ENCODE measurements at regions not wholly inside any gene's neighbourhood (a gene's known extent, or its start where the extent isn't known, plus 50 kb on each side); places are given as distances from the start of the nearest gene placed in this dataset.

DNA sequence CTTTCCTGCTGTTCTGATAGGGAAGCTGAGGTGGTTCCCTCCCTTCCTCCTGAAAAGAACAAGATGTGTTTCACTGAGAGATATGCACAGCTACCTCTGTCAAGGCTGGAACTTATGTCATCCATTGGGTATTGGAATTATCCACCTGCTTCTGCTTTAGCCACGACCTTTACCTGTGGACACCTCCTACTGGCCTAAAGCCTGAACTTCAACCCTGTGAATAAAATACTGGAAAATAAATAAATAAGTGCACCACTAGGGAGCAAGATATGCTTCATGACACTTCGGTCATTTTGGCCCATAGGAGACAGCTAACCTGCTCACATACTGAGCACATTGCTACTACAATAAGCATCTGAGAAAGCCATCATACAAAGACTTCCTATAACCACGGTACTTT, 419.9 kb upstream of the NWD2 start:
- Histone ChIP-seq H3K9me3 (replicated peaks; ENCODE audit: control insufficient read depth, insufficient read depth, low read length) (no peaks in the 10 kb centered on the region), H3K27ac (ENCODE audit: insufficient read depth, low read depth, low read length) (no peak overlapping the region), H3K9me1 (replicated peaks; ENCODE audit: control insufficient read depth, extremely low read depth, insufficient read depth, low read length) (no peaks in the 10 kb centered on the region), H3K4me2 (ENCODE audit: insufficient read depth, low read length) (no peak overlapping the region), H3K4me3 (replicated peaks in 1 of 3; ENCODE audit: insufficient read depth in 1 of 3, low read depth in 1 of 3, low read length in 3 of 3) (no peak overlapping the region), H3K27me3 (ENCODE audit: control insufficient read depth in 2 of 2, insufficient read depth in 2 of 2, low read length in 2 of 2) (no peaks in the 10 kb centered on the region), H4K20me1 (replicated peaks; ENCODE audit: control insufficient read depth, extremely low read depth, insufficient read depth, low read length) (no peaks in the 10 kb centered on the region), H3K9ac (replicated peaks; ENCODE audit: extremely low read depth, insufficient read depth, low read length) (no peak overlapping the region), H3K79me2 (ENCODE audit: control insufficient read depth, insufficient read depth, low read length) (no peaks in the 10 kb centered on the region), H2AFZ (ENCODE audit: low read depth, low read length) (no peak overlapping the region), H3K4me1 (ENCODE audit: control insufficient read depth, extremely low read depth, insufficient read depth, low read length) (no peaks in the 10 kb centered on the region), H3K36me3 (ENCODE audit: control insufficient read depth in 2 of 2, extremely low read depth in 1 of 2, insufficient read depth in 2 of 2, low read length in 2 of 2) (no peaks in the 10 kb centered on the region)
- TF ChIP-seq, protein P1, sequence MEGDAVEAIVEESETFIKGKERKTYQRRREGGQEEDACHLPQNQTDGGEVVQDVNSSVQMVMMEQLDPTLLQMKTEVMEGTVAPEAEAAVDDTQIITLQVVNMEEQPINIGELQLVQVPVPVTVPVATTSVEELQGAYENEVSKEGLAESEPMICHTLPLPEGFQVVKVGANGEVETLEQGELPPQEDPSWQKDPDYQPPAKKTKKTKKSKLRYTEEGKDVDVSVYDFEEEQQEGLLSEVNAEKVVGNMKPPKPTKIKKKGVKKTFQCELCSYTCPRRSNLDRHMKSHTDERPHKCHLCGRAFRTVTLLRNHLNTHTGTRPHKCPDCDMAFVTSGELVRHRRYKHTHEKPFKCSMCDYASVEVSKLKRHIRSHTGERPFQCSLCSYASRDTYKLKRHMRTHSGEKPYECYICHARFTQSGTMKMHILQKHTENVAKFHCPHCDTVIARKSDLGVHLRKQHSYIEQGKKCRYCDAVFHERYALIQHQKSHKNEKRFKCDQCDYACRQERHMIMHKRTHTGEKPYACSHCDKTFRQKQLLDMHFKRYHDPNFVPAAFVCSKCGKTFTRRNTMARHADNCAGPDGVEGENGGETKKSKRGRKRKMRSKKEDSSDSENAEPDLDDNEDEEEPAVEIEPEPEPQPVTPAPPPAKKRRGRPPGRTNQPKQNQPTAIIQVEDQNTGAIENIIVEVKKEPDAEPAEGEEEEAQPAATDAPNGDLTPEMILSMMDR (IDR thresholded peaks at IDR 0.05; ENCODE audit: extremely low read depth in 1 of 2, insufficient read depth in 1 of 2, low read depth in 1 of 2, low read length in 2 of 2): no peak
- TF ChIP-seq, protein P2, sequence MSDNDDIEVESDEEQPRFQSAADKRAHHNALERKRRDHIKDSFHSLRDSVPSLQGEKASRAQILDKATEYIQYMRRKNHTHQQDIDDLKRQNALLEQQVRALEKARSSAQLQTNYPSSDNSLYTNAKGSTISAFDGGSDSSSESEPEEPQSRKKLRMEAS (IDR thresholded peaks at IDR 0.05; ENCODE audit: insufficient read depth, insufficient read length): no peak
- no peak for TF ChIP-seq MYC (IDR thresholded peaks at IDR 0.05; ENCODE audit: low read depth, low read length)
- no peak for TF ChIP-seq JUN (IDR thresholded peaks at IDR 0.05; ENCODE audit: borderline replicate concordance, insufficient read depth, insufficient read length, low read depth)
- TF ChIP-seq EZH2 (IDR thresholded peaks at IDR 0.05; ENCODE audit: borderline replicate concordance, low read depth, low read length, severe bottlenecking): no peak
- no peak for TF ChIP-seq POLR2A (IDR thresholded peaks at IDR 0.05; ENCODE audit: low read depth, low read length)
- TF ChIP-seq FOS (IDR thresholded peaks at IDR 0.05; ENCODE audit: borderline replicate concordance, insufficient read depth, low read length): no peak
- no peak for TF ChIP-seq POLR2AphosphoS5 (IDR thresholded peaks at IDR 0.05; ENCODE audit: insufficient read depth, low read depth, low read length)
- TF ChIP-seq GATA2 (IDR thresholded peaks at IDR 0.05; ENCODE audit: insufficient read depth, insufficient read length, low read depth, low read length): no peak
- intact Hi-C loops (cut with micrococcal nuclease) (no loop called here), dilution Hi-C loops (cut with MboI; ENCODE audit: extremely low pct_ligation_motif_present, low sequenced_read_pairs) (no loop called here)
- DNase-seq (ENCODE audit: low read depth, low spot score) (no peak), FAIRE-seq (no peak)
- ChIA-PET POLR2A (no interaction called here), CTCF (no interaction called here)
- BruUV-seq (replicated peaks): no TSS peak
